GM12873 (cell line): ENCODE measurements at regions not wholly inside any gene's neighbourhood (a gene's known extent, or its start where the extent isn't known, plus 50 kb on each side); places are given as distances from the start of the nearest gene placed in this dataset.

Experiments
- TF ChIP-seq, protein P1 (sequence below): IDR thresholded peaks from 2 replicates; pipeline ENCODE4 v1.5.1; 2012; ENCODE audit warnings: low read depth, mild to moderate bottlenecking, moderate library complexity, low read length, control low read depth; ENCODE audit not compliant: insufficient read depth; ENCODE audit errors: missing control alignments

DNA sequence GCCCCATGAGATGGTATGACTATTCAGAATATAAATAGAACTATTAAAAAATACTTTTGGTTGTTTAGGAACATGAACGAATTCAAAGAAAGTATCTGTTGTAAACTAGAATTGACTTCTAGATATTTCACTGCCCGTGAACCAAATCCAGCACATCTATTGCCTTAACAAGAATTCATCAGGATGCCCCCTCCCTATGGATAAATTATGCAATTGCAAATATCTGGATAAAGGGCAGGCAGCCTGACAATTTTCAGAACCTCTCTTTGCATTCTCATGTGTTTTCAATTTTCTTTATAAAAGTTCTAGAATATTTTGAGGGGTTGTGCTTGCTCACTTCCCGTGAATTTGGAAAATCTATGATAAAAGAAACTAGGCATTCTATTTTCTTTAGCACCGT lies 822.1 kb upstream of the SORCS1 start:
- TF ChIP-seq, protein P1, sequence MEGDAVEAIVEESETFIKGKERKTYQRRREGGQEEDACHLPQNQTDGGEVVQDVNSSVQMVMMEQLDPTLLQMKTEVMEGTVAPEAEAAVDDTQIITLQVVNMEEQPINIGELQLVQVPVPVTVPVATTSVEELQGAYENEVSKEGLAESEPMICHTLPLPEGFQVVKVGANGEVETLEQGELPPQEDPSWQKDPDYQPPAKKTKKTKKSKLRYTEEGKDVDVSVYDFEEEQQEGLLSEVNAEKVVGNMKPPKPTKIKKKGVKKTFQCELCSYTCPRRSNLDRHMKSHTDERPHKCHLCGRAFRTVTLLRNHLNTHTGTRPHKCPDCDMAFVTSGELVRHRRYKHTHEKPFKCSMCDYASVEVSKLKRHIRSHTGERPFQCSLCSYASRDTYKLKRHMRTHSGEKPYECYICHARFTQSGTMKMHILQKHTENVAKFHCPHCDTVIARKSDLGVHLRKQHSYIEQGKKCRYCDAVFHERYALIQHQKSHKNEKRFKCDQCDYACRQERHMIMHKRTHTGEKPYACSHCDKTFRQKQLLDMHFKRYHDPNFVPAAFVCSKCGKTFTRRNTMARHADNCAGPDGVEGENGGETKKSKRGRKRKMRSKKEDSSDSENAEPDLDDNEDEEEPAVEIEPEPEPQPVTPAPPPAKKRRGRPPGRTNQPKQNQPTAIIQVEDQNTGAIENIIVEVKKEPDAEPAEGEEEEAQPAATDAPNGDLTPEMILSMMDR: no peak

DNA sequence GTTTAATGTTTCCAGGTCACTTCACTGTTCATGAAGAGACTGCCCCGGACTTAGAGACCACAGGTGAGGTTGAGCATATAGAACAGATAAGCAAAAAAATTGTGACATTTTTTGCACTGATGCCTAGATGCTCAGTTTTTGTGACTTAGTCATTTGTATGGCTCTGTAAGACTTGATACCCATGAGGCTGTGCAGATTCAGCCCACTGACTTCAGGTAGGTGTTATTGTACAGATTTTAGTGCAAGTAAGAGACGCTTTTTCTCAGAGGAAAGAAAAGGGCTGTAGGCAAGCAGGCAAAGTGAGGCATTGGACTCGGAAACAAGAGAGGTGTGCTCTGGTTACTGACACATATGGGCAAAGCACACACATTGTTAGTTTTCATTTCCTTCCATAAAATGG lies 820.1 kb upstream of the SORCS1 start:
- TF ChIP-seq, protein P1: no peak

- TF ChIP-seq, protein P1: no peak
These were observed 819.6 kb upstream of the SORCS1 start for GRCh38 chr10:107984149-107984548.

DNA sequence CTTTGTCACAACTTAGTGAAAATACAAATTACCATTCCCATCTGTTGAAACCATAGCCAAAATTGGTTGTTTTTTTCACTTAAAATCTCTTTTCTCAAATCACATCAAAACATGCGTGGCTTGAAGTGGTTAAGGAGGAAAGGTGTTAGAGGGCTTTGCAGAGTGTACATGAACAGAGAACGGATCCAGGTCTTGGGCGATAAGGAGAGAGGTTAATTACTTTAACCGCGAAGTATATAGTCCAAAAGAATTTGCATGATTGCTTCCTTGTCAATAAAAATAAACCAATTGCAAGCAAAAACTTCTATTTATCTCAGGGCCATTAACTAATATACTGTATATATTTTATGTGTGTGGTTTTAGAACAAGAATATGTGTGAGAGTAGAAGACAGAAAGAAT lies 813.9 kb upstream of the SORCS1 start:
- TF ChIP-seq, protein P1: no peak

DNA sequence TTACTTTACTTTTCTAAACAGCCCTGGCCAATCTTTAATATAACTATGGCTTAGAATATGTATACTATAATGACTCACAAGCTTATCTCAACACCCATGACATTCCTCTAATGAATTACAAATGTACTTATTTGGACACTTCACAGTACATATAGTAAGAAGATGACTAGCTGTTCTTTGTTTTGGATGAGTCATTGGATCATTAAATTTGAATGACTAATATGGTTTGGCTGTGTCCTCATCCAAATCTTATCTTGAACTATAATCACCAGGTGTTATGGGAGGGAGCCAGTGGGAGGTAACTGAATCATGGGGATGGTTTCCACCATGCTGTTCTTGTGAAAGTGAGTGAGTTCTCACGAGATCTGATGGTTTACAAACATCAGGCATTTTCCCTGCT lies 807.5 kb upstream of the SORCS1 start:
- TF ChIP-seq, protein P1: no peak

DNA sequence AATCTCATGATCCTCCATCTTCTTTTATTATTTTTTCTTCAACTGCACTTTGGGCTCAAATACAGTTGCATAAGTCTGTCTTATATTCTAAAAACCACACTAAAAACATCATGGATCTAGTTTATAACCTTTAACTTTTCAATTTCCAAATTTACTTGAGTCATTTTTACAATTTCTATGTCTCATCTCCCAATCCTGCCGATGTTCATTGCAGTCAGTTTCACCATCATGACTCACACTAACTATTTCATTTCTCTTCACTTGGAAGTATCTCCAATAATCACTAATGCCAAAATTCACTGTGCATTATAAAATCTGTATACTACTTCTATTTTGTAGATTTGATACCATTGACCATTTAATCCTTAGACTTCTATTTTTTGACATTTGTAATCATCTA lies 806.9 kb upstream of the SORCS1 start:
- TF ChIP-seq, protein P1: no peak

- TF ChIP-seq, protein P1: no peak
These were observed 806.0 kb upstream of the SORCS1 start for GRCh38 chr10:107970512-107970911.
